A549 (cell line): ENCODE measurements at regions not wholly inside any gene's neighbourhood (a gene's known extent, or its start where the extent isn't known, plus 50 kb on each side); places are given as distances from the start of the nearest gene placed in this dataset.

ENCODE experiments used
- EHMT2 ChIP-seq: fragments of 200-600 bp; sonication (generic); IDR thresholded peaks from 2 replicates; pipeline ENCODE4 v1.6.1; 2016; ENCODE audit warnings: antibody characterized with exemption, low read depth, mild to moderate bottlenecking, moderate library complexity
- EP300 ChIP-seq, 2 experiments: fragments of >200 bp; sonication (Bioruptor Twin); formaldehyde crosslinking; IDR thresholded peaks; 2 replicates in 1 of 2; 3 replicates in 1 of 2; pipeline ENCODE4 v1.6.1; 2016 to 2017
- MAFK ChIP-seq: fragments of 450-650 bp; IDR thresholded peaks from 2 replicates; pipeline ENCODE4 v1.6.1; 2014; ENCODE audit not compliant: partially characterized antibody
- MYC ChIP-seq: IDR thresholded peaks from 2 replicates; pipeline ENCODE4 v1.6.1; 2012; ENCODE audit warnings: mild to moderate bottlenecking, inconsistent platforms, low read length, improper control_type of control experiment, borderline replicate concordance
- PHF8 ChIP-seq: fragments of 200-600 bp; sonication (generic); IDR thresholded peaks from 2 replicates; pipeline ENCODE4 v1.6.1; 2016; ENCODE audit warnings: low read depth, mild to moderate bottlenecking, antibody characterized with exemption, moderate library complexity, borderline replicate concordance
- POLR2A ChIP-seq: IDR thresholded peaks from 2 replicates; pipeline ENCODE4 v1.6.1; 2012; ENCODE audit warnings: mild to moderate bottlenecking, low read length
- POLR2AphosphoS2 ChIP-seq: conservative IDR thresholded peaks from 2 replicates; pipeline ENCODE4 v1.6.1; 2012; ENCODE audit warnings: low read length, improper control_type of control experiment, inconsistent platforms
- RCOR1 ChIP-seq: fragments of 150-350 bp; IDR thresholded peaks from 2 replicates; pipeline ENCODE4 v1.6.1; 2014; ENCODE audit warnings: antibody characterized with exemption, low read length, low read depth
- REST ChIP-seq: fragments of 200-600 bp; sonication (generic); IDR thresholded peaks from 2 replicates; pipeline ENCODE4 v1.6.1; 2016; ENCODE audit warnings: antibody characterized with exemption, mild to moderate bottlenecking, moderate library complexity
- RFX5 ChIP-seq: fragments of 450-650 bp; IDR thresholded peaks from 2 replicates; pipeline ENCODE4 v1.7.1; 2014; ENCODE audit warnings: antibody characterized with exemption, mild to moderate bottlenecking, moderate library complexity
- SMC3 ChIP-seq: fragments of >200 bp; sonication (Bioruptor Twin); formaldehyde crosslinking; IDR thresholded peaks from 3 replicates; pipeline ENCODE4 v1.6.1; 2018; ENCODE audit warnings: inconsistent platforms
- TF ChIP-seq, protein P1 (sequence below): fragments of >200 bp; sonication (Bioruptor Twin); formaldehyde crosslinking; IDR thresholded peaks from 3 replicates; pipeline ENCODE4 v1.5.1; 2016
- TF ChIP-seq, protein P2 (sequence below): IDR thresholded peaks from 2 replicates; pipeline ENCODE4 v1.6.1; 2012
- TF ChIP-seq, protein P3 (sequence below): IDR thresholded peaks from 2 replicates; pipeline ENCODE4 v1.6.1; 2012

DNA sequence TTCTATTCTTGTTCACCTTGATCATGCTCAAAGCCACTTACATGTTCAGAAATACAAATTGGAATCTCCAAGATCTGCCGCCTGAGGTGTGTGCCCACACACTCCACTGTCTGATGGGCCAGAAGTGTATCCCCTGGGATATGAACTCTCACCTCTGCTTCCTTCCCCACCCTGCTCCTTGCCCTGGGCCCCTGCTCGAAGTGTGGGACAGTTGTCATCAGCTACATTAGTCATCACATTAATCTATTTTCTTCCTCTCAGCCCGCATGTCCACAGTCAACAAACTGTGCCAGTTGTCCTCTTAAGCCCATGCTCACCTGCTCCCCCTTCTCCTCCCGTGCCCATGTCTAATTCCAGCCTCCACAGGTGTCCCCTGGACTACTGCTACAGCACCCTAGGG, 154.7 kb downstream of the PTPN20 start:
- TF ChIP-seq, protein P1, sequence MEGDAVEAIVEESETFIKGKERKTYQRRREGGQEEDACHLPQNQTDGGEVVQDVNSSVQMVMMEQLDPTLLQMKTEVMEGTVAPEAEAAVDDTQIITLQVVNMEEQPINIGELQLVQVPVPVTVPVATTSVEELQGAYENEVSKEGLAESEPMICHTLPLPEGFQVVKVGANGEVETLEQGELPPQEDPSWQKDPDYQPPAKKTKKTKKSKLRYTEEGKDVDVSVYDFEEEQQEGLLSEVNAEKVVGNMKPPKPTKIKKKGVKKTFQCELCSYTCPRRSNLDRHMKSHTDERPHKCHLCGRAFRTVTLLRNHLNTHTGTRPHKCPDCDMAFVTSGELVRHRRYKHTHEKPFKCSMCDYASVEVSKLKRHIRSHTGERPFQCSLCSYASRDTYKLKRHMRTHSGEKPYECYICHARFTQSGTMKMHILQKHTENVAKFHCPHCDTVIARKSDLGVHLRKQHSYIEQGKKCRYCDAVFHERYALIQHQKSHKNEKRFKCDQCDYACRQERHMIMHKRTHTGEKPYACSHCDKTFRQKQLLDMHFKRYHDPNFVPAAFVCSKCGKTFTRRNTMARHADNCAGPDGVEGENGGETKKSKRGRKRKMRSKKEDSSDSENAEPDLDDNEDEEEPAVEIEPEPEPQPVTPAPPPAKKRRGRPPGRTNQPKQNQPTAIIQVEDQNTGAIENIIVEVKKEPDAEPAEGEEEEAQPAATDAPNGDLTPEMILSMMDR, result no peak
- TF ChIP-seq POLR2AphosphoS2 (no peak), EP300 (IDR thresholded peaks at IDR 0.05) (no peak), SMC3 (no peak), MYC (no peak), MAFK (no peak), POLR2A (no peak), REST (no peak), PHF8 (no peak), RFX5 (no peak), RCOR1 (no peak), EHMT2 (no peak)
- TF ChIP-seq, protein P2, sequence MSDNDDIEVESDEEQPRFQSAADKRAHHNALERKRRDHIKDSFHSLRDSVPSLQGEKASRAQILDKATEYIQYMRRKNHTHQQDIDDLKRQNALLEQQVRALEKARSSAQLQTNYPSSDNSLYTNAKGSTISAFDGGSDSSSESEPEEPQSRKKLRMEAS, result no peak
- TF ChIP-seq, protein P3, sequence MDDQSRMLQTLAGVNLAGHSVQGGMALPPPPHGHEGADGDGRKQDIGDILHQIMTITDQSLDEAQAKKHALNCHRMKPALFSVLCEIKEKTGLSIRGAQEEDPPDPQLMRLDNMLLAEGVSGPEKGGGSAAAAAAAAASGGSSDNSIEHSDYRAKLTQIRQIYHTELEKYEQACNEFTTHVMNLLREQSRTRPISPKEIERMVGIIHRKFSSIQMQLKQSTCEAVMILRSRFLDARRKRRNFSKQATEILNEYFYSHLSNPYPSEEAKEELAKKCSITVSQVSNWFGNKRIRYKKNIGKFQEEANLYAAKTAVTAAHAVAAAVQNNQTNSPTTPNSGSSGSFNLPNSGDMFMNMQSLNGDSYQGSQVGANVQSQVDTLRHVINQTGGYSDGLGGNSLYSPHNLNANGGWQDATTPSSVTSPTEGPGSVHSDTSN, result no peak
